ENCODE measurements at regions not wholly inside any gene's neighbourhood (a gene's known extent, or its start where the extent isn't known, plus 50 kb on each side); places are given as distances from the start of the nearest gene placed in this dataset.

- H3K4me1 ChIP-seq (ENCODE audit: control insufficient read depth, insufficient read depth, low read length) = no peaks in the 10 kb centered on the region
- DNase-seq (ENCODE audit: low read depth, low spot score) (no peak), ATAC-seq (no peak)
- H3K36me3 ChIP-seq (ENCODE audit: control insufficient read depth, insufficient read depth, low read length) = no peaks in the 10 kb centered on the region
- ChIA-PET POLR2A (no interaction called here), CTCF (no interaction called here)
- peaks cover 2% of the 10 kb centered on the region; the same call in 1 of the 2 replicates for H3K27me3 ChIP-seq (ENCODE audit: control insufficient read depth, insufficient read depth, low read length)
- in situ Hi-C loops (cut with HindIII; ENCODE audit: low pct_unique_long_range_greater_than_20kb, low sequenced_read_pairs) = no loop called here
- H3K4me3 ChIP-seq (ENCODE audit: low read depth in 2 of 2, low read length in 2 of 2) = no peak overlapping the region
- BruUV-seq (replicated peaks) = no TSS peak
- no peak overlapping the region for H3K27ac ChIP-seq (ENCODE audit: low read length)
- TF ChIP-seq TCF7L2 (IDR thresholded peaks at IDR 0.05; ENCODE audit: low read depth, low read length) (no peak), SIN3A (IDR thresholded peaks at IDR 0.05; ENCODE audit: borderline replicate concordance, insufficient read depth, low read depth, low read length) (no peak), REST (IDR thresholded peaks at IDR 0.05; ENCODE audit: insufficient read depth in 1 of 2, low read depth in 2 of 2, low read length in 1 of 2) (no peak), POLR2AphosphoS5 (IDR thresholded peaks at IDR 0.05; ENCODE audit: low read depth, low read length) (no peak), CTCF (IDR thresholded peaks at IDR 0.05) (no peak)
- no peaks in the 10 kb centered on the region for H3K9me3 ChIP-seq (ENCODE audit: control insufficient read depth, insufficient read depth, low read depth, low read length)
- intact Hi-C loops (cut with micrococcal nuclease; ENCODE audit: unreplicated experiment) = no loop called here
These were observed 163.2 kb upstream of the ZNF32 start for GRCh38 chr10:43811871-43812270.

- ChIA-PET POLR2A (no interaction called here), CTCF (no interaction called here)
- in situ Hi-C loops (cut with HindIII; ENCODE audit: low pct_unique_long_range_greater_than_20kb, low sequenced_read_pairs) (no loop called here), intact Hi-C loops (cut with micrococcal nuclease; ENCODE audit: unreplicated experiment) (no loop called here)
- Histone ChIP-seq H3K27me3 (ENCODE audit: control insufficient read depth, insufficient read depth, low read length) (peaks cover 2% of the 10 kb centered on the region; the same call in 1 of the 2 replicates), H3K27ac (ENCODE audit: low read length) (no peak overlapping the region), H3K36me3 (ENCODE audit: control insufficient read depth, insufficient read depth, low read length) (no peaks in the 10 kb centered on the region), H3K9me3 (ENCODE audit: control insufficient read depth, insufficient read depth, low read depth, low read length) (no peaks in the 10 kb centered on the region), H3K4me3 (ENCODE audit: low read depth in 2 of 2, low read length in 2 of 2) (no peak overlapping the region), H3K4me1 (ENCODE audit: control insufficient read depth, insufficient read depth, low read length) (no peaks in the 10 kb centered on the region)
- BruUV-seq (replicated peaks) = no TSS peak
- DNase-seq (ENCODE audit: low read depth, low spot score) (no peak), ATAC-seq (no peak)
- TF ChIP-seq TCF7L2 (IDR thresholded peaks at IDR 0.05; ENCODE audit: low read depth, low read length) = no peak
- no peak for TF ChIP-seq CTCF (IDR thresholded peaks at IDR 0.05)
- TF ChIP-seq SIN3A (IDR thresholded peaks at IDR 0.05; ENCODE audit: borderline replicate concordance, insufficient read depth, low read depth, low read length) = no peak
- no peak for TF ChIP-seq POLR2AphosphoS5 (IDR thresholded peaks at IDR 0.05; ENCODE audit: low read depth, low read length)
- no peak for TF ChIP-seq REST (IDR thresholded peaks at IDR 0.05; ENCODE audit: insufficient read depth in 1 of 2, low read depth in 2 of 2, low read length in 1 of 2)
These were observed 160.7 kb upstream of the ZNF32 start for GRCh38 chr10:43809211-43809930.
